ENCODE measurements at regions not wholly inside any gene's neighbourhood (a gene's known extent, or its start where the extent isn't known, plus 50 kb on each side); places are given as distances from the start of the nearest gene placed in this dataset.
A peak's percentile ranks its signal among the peaks of the same experiment; 100 is the strongest.

DNA sequence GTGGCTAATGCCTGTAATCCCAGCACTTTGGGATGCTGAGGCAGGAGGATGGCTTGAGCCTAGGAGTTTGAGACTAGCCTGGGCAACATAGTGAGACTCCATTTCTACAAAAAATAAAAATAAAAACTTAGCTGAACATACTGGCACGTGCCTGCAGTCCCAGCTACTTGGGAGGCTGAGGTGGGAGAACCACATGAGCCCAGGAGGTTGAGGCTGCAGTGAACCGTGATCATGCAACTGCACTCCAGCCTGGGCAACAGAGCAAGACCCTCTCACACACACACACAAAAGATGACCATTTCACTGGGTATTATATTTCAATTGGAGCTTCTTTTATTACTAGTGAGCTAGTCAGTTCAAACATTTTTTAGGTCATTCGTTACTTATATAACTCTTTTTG lies 116.9 kb upstream of the SLC35F3 start:
- no CpG with 5 or more reads among the region's 3 CpGs for WGBS (ENCODE audit: insufficient coverage)

GRCh38 chr1:233788687-233789086 lies 115.8 kb upstream of the SLC35F3 start:
- Histone ChIP-seq H3K36me3 (ENCODE audit: control insufficient read depth, insufficient read depth, low read length) (no peaks in the 10 kb centered on the region), H3K27me3 (ENCODE audit: control insufficient read depth, insufficient read depth, low read length) (no peaks in the 10 kb centered on the region), H3K9me3 (replicated peaks; ENCODE audit: control insufficient read depth, low read depth, low read length) (no peaks in the 10 kb centered on the region), H3K27ac (ENCODE audit: low read length) (no peak overlapping the region), H3K4me1 (ENCODE audit: control insufficient read depth, insufficient read depth, low read length) (no peaks in the 10 kb centered on the region), H3K4me3 (ENCODE audit: low read length) (no peak overlapping the region)
- DNase-seq = no peak

More for the DNA sequence above, 116.9 kb upstream of the SLC35F3 start:
- no peaks in the 10 kb centered on the region for H3K4me1 ChIP-seq (ENCODE audit: control insufficient read depth, insufficient read depth, low read length)
- no peaks in the 10 kb centered on the region for H3K27me3 ChIP-seq (ENCODE audit: control insufficient read depth, insufficient read depth, low read length)
- DNase-seq = no peak
- H3K36me3 ChIP-seq (ENCODE audit: control insufficient read depth, insufficient read depth, low read length) = no peaks in the 10 kb centered on the region
- no peak overlapping the region for H3K27ac ChIP-seq (ENCODE audit: low read length)
- H3K9me3 ChIP-seq (replicated peaks; ENCODE audit: control insufficient read depth, low read depth, low read length) = no peaks in the 10 kb centered on the region
- no peak overlapping the region for H3K4me3 ChIP-seq (ENCODE audit: low read length)

- WGBS (ENCODE audit: insufficient coverage) = 85% methylated on average over 1 of the region's 3 CpGs
- Histone ChIP-seq H3K36me3 (ENCODE audit: control insufficient read depth, insufficient read depth, low read length) (no peaks in the 10 kb centered on the region), H3K4me3 (ENCODE audit: low read length) (no peak overlapping the region), H3K4me1 (ENCODE audit: control insufficient read depth, insufficient read depth, low read length) (no peaks in the 10 kb centered on the region), H3K9me3 (replicated peaks; ENCODE audit: control insufficient read depth, low read depth, low read length) (no peaks in the 10 kb centered on the region), H3K27me3 (ENCODE audit: control insufficient read depth, insufficient read depth, low read length) (no peaks in the 10 kb centered on the region), H3K27ac (ENCODE audit: low read length) (no peak overlapping the region)
- no peak for DNase-seq
These were observed 114.4 kb upstream of the SLC35F3 start for GRCh38 chr1:233790121-233790520.

GRCh38 chr1:233790662-233791371 lies 113.7 kb upstream of the SLC35F3 start:
- Histone ChIP-seq H3K27ac (ENCODE audit: low read length) (no peak overlapping the region), H3K27me3 (ENCODE audit: control insufficient read depth, insufficient read depth, low read length) (no peaks in the 10 kb centered on the region), H3K36me3 (ENCODE audit: control insufficient read depth, insufficient read depth, low read length) (no peaks in the 10 kb centered on the region), H3K9me3 (replicated peaks; ENCODE audit: control insufficient read depth, low read depth, low read length) (no peaks in the 10 kb centered on the region), H3K4me1 (ENCODE audit: control insufficient read depth, insufficient read depth, low read length) (no peaks in the 10 kb centered on the region), H3K4me3 (ENCODE audit: low read length) (no peak overlapping the region)
- peak; percentile 76 for DNase-seq
- WGBS (ENCODE audit: insufficient coverage) = 47% methylated on average over 6 of the region's 8 CpGs

DNA sequence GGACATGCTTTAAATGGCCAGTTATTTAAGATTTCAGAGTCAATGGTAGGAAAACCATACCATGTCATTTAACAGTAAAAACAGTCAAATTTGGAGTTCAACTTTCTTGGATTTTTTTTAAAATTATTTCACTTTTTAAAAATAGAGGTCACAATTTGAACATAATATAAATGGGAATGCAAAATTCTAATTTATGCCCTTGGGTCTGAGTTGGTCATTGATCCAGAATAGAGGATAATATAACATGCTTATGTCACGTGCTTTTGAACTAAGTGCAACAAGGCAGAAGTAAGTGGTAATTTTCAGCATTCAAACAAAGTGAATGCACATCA lies 113.1 kb upstream of the SLC35F3 start:
- Histone ChIP-seq H3K27me3 (ENCODE audit: control insufficient read depth, insufficient read depth, low read length) (no peaks in the 10 kb centered on the region), H3K27ac (ENCODE audit: low read length) (no peak overlapping the region), H3K9me3 (replicated peaks; ENCODE audit: control insufficient read depth, low read depth, low read length) (no peaks in the 10 kb centered on the region), H3K36me3 (ENCODE audit: control insufficient read depth, insufficient read depth, low read length) (no peaks in the 10 kb centered on the region), H3K4me1 (ENCODE audit: control insufficient read depth, insufficient read depth, low read length) (no peaks in the 10 kb centered on the region), H3K4me3 (ENCODE audit: low read length) (no peak overlapping the region)
- DNase-seq = no peak
- WGBS (ENCODE audit: insufficient coverage) = no CpG with 5 or more reads among the region's 1 CpG

DNA sequence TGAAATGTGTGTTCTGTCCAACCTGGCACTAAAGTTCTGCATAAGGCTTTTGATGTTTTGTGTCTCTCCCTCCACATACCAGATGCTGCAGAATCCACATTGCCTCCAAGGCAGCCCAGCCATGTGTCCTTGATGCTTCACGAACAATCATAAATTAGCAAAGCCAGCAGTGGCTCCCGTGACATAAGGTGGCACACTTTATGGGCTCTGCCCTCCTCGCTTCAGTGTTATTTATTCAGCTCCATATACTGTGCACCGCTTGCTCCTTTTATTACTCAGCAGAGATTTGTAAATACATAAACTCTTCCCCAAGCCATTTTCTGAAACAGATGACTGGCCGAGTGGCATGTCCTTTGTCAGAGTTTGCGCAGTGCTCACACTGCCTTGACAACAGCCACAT lies 112.8 kb upstream of the SLC35F3 start:
- Histone ChIP-seq H3K27ac (ENCODE audit: low read length) (no peak overlapping the region), H3K36me3 (ENCODE audit: control insufficient read depth, insufficient read depth, low read length) (no peaks in the 10 kb centered on the region), H3K4me3 (ENCODE audit: low read length) (no peak overlapping the region), H3K4me1 (ENCODE audit: control insufficient read depth, insufficient read depth, low read length) (no peaks in the 10 kb centered on the region), H3K27me3 (ENCODE audit: control insufficient read depth, insufficient read depth, low read length) (no peaks in the 10 kb centered on the region), H3K9me3 (replicated peaks; ENCODE audit: control insufficient read depth, low read depth, low read length) (no peaks in the 10 kb centered on the region)
- 72% methylated on average over 4 of the region's 6 CpGs for WGBS (ENCODE audit: insufficient coverage)
- DNase-seq = no peak

GRCh38 chr1:233794863-233795262 lies 109.6 kb upstream of the SLC35F3 start:
- no peaks in the 10 kb centered on the region for H3K27me3 ChIP-seq (ENCODE audit: control insufficient read depth, insufficient read depth, low read length)
- peaks cover 3% of the 10 kb centered on the region for H3K9me3 ChIP-seq (replicated peaks; ENCODE audit: control insufficient read depth, low read depth, low read length)
- H3K27ac ChIP-seq (ENCODE audit: low read length) = no peak overlapping the region
- H3K36me3 ChIP-seq (ENCODE audit: control insufficient read depth, insufficient read depth, low read length) = no peaks in the 10 kb centered on the region
- no peak for DNase-seq
- WGBS (ENCODE audit: insufficient coverage) = no CpG with 5 or more reads among the region's 2 CpGs
- no peak overlapping the region for H3K4me3 ChIP-seq (ENCODE audit: low read length)
- H3K4me1 ChIP-seq (ENCODE audit: control insufficient read depth, insufficient read depth, low read length) = no peaks in the 10 kb centered on the region

- no peak overlapping the region for H3K27ac ChIP-seq (ENCODE audit: low read length)
- WGBS (ENCODE audit: insufficient coverage) = 40% methylated on average over 1 of the region's 6 CpGs
- no peak overlapping the region for H3K4me3 ChIP-seq (ENCODE audit: low read length)
- DNase-seq = no peak
- H3K9me3 ChIP-seq (replicated peaks; ENCODE audit: control insufficient read depth, low read depth, low read length) = peaks cover 3% of the 10 kb centered on the region
- H3K4me1 ChIP-seq (ENCODE audit: control insufficient read depth, insufficient read depth, low read length) = no peaks in the 10 kb centered on the region
- no peaks in the 10 kb centered on the region for H3K27me3 ChIP-seq (ENCODE audit: control insufficient read depth, insufficient read depth, low read length)
- H3K36me3 ChIP-seq (ENCODE audit: control insufficient read depth, insufficient read depth, low read length) = no peaks in the 10 kb centered on the region
These were observed 108.2 kb upstream of the SLC35F3 start for GRCh38 chr1:233796146-233796783.

DNA sequence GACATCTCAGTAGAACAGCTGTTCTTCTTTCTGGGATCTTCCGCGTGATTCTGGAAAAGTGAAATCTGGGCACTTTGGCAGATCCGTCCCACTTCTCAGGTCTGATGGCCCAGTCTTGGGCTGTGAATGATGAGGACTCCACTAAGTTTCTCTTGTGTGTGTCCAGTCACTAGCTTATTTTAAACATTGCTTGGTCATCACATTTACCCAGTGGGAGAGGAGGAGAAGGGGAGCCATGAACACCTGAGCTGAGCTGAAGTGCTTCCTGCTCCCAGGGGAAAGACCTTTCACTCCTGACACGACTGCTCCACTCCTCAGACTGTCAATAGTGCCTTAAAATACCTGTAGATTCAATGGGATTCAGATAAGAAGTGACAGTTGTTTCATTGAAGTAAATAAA lies 101.9 kb upstream of the SLC35F3 start:
- no peaks in the 10 kb centered on the region for H3K4me1 ChIP-seq (ENCODE audit: control insufficient read depth, insufficient read depth, low read length)
- no peaks in the 10 kb centered on the region for H3K36me3 ChIP-seq (ENCODE audit: control insufficient read depth, insufficient read depth, low read length)
- no peak for DNase-seq
- WGBS (ENCODE audit: insufficient coverage) = no CpG with 5 or more reads among the region's 4 CpGs
- H3K4me3 ChIP-seq (ENCODE audit: low read length) = no peak overlapping the region
- peaks cover 3% of the 10 kb centered on the region for H3K9me3 ChIP-seq (replicated peaks; ENCODE audit: control insufficient read depth, low read depth, low read length)
- no peak overlapping the region for H3K27ac ChIP-seq (ENCODE audit: low read length)
- no peaks in the 10 kb centered on the region for H3K27me3 ChIP-seq (ENCODE audit: control insufficient read depth, insufficient read depth, low read length)

DNA sequence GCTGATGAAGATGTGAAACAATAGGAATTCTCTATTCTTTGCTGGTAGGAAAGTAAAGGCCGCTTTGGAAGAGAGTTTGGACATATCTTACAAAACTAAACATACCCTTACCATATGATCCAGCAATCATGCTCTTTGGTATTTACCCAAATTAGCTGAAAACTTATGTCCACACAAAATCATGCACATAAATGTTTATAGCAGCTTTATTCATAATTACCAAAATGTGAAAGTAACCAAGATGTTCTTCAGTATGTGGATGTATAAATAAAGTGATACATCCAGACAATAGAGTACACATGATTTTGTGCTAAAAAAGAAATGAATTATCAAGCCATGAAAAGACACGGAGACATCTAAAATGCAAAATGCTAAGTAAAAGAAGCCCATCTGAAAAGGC lies 98.7 kb upstream of the SLC35F3 start:
- Histone ChIP-seq H3K4me1 (ENCODE audit: control insufficient read depth, insufficient read depth, low read length) (no peaks in the 10 kb centered on the region), H3K36me3 (ENCODE audit: control insufficient read depth, insufficient read depth, low read length) (no peaks in the 10 kb centered on the region), H3K27me3 (ENCODE audit: control insufficient read depth, insufficient read depth, low read length) (no peaks in the 10 kb centered on the region), H3K9me3 (replicated peaks; ENCODE audit: control insufficient read depth, low read depth, low read length) (no peaks in the 10 kb centered on the region), H3K27ac (ENCODE audit: low read length) (no peak overlapping the region), H3K4me3 (ENCODE audit: low read length) (no peak overlapping the region)
- no CpG with 5 or more reads among the region's 2 CpGs for WGBS (ENCODE audit: insufficient coverage)
- no peak for DNase-seq

DNA sequence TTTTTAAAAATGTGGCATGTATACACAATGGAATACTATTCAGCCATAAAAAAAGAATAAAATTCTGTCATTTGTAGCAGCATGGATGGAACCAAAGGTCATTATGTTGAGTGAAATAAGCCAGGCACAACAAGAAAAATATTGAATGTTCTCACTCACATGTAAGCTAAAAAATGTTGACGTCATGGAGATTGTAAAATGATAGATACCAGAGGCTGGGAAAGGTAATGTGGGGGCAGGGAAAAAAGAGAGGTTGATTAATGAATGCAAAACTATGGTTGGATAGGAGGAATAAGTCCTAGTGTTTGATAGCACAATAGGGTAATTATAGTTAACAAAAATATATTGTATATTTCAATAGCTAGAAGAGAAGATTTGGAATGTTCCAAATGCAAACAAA lies 89.1 kb upstream of the SLC35F3 start:
- no peak for DNase-seq
- H3K4me3 ChIP-seq (ENCODE audit: low read length) = no peak overlapping the region
- WGBS (ENCODE audit: insufficient coverage) = 83% methylated on average over 1 of the region's 1 CpG

More for the DNA sequence above, 89.1 kb upstream of the SLC35F3 start:
- H3K27me3 ChIP-seq (ENCODE audit: control insufficient read depth, insufficient read depth, low read length) = no peaks in the 10 kb centered on the region
- H3K9me3 ChIP-seq (replicated peaks; ENCODE audit: control insufficient read depth, low read depth, low read length) = no peaks in the 10 kb centered on the region
- no peaks in the 10 kb centered on the region for H3K4me1 ChIP-seq (ENCODE audit: control insufficient read depth, insufficient read depth, low read length)
- no peak overlapping the region for H3K27ac ChIP-seq (ENCODE audit: low read length)
- no peaks in the 10 kb centered on the region for H3K36me3 ChIP-seq (ENCODE audit: control insufficient read depth, insufficient read depth, low read length)
